ENCODE measurements at regions not wholly inside any gene's neighbourhood (a gene's known extent, or its start where the extent isn't known, plus 50 kb on each side); places are given as distances from the start of the nearest gene placed in this dataset.

GRCh38 chr6:119728220-119728750 is 378.7 kb upstream of the MAN1A1 start:
- no peak for TF ChIP-seq EZH2 (IDR thresholded peaks at IDR 0.05; ENCODE audit: insufficient read depth, poor library complexity, severe bottlenecking)
- no peak for TF ChIP-seq EZH2phosphoT487 (IDR thresholded peaks at IDR 0.05; ENCODE audit: insufficient read depth, low read depth)
